KMS-11 (cell line): ENCODE measurements at regions not wholly inside any gene's neighbourhood (a gene's known extent, or its start where the extent isn't known, plus 50 kb on each side); places are given as distances from the start of the nearest gene placed in this dataset.

Source experiments
- H2AFZ ChIP-seq: fragments of 200-600 bp; sonication (generic); 2 replicates; pipeline ENCODE4 v1.6.1; 2016; ENCODE audit warnings: antibody characterized with exemption, mixed run types, low read depth
- H3K27ac ChIP-seq: fragments of 200-600 bp; sonication (generic); 2 replicates; pipeline ENCODE4 v1.6.1; 2016; ENCODE audit warnings: mild to moderate bottlenecking, mixed run types
- H3K27me3 ChIP-seq: fragments of 200-600 bp; sonication (generic); 2 replicates; pipeline ENCODE4 v1.6.1; 2017; ENCODE audit warnings: mild to moderate bottlenecking, low read depth, mixed run types, moderate library complexity; ENCODE audit not compliant: insufficient read depth
- H3K36me3 ChIP-seq: fragments of 200-600 bp; sonication (generic); 2 replicates; pipeline ENCODE4 v1.6.1; 2017; ENCODE audit warnings: mild to moderate bottlenecking, mixed run types; ENCODE audit not compliant: insufficient read depth
- H3K4me1 ChIP-seq: fragments of 200-600 bp; sonication (generic); 2 replicates; pipeline ENCODE4 v1.6.1; 2016; ENCODE audit warnings: mild to moderate bottlenecking, low read depth, mixed run types; ENCODE audit not compliant: poor library complexity, severe bottlenecking
- H3K4me2 ChIP-seq: fragments of 200-600 bp; sonication (generic); 2 replicates; pipeline ENCODE4 v1.7.0; 2016; ENCODE audit warnings: mild to moderate bottlenecking, mixed run types
- H3K4me3 ChIP-seq: fragments of 200-600 bp; sonication (generic); IDR thresholded peaks from 2 replicates; pipeline ENCODE4 v1.6.1; 2017; ENCODE audit warnings: low read depth, low read length, mixed read lengths; ENCODE audit not compliant: insufficient read depth
- H3K79me2 ChIP-seq: fragments of 200-600 bp; sonication (generic); 2 replicates; pipeline ENCODE4 v1.6.1; 2016; ENCODE audit warnings: low read depth, mixed run types; ENCODE audit not compliant: insufficient read depth
- H3K9ac ChIP-seq: fragments of 200-600 bp; sonication (generic); 2 replicates; pipeline ENCODE4 v1.6.1; 2016; ENCODE audit warnings: mild to moderate bottlenecking, mixed run types
- H4K20me1 ChIP-seq: fragments of 200-600 bp; sonication (generic); 2 replicates; pipeline ENCODE4 v1.6.1; 2016; ENCODE audit warnings: mild to moderate bottlenecking, mixed run types; ENCODE audit not compliant: insufficient read depth
- TF ChIP-seq, protein P1 (sequence below): fragments of 200-600 bp; sonication (generic); conservative IDR thresholded peaks from 2 replicates; pipeline ENCODE4 v1.6.1; 2017; ENCODE audit warnings: low read depth, mild to moderate bottlenecking, antibody characterized with exemption, low read length, moderate library complexity, mixed read lengths

DNA sequence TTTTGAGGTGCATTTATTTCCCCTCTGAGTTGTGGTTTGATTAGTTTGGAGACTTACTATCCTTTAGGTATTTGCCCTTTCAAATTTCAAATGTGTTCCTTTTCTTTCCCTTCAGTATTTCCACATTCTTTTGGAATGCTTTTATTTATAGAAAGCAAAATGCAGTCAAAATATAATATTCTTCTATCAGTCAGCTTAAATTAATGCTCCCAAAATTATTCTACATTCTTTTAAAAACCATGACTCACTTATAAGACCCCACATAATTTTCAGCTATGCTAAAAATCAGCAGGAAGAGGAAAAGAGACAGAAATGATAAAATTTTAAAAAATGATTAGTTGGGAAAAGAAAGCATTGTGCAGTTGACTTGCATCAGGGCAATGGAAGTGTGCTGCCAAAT lies 180.0 kb upstream of the SMLR1 start:
- no peak overlapping the region for H3K4me2 ChIP-seq
- H3K9ac ChIP-seq = no peak overlapping the region
- no peak overlapping the region for H3K27ac ChIP-seq
- H4K20me1 ChIP-seq = no peaks in the 10 kb centered on the region
- no peak overlapping the region for H3K4me3 ChIP-seq
- no peaks in the 10 kb centered on the region for H3K79me2 ChIP-seq
- no peaks in the 10 kb centered on the region for H3K36me3 ChIP-seq
- no peaks in the 10 kb centered on the region for H3K27me3 ChIP-seq
- TF ChIP-seq, protein P1, sequence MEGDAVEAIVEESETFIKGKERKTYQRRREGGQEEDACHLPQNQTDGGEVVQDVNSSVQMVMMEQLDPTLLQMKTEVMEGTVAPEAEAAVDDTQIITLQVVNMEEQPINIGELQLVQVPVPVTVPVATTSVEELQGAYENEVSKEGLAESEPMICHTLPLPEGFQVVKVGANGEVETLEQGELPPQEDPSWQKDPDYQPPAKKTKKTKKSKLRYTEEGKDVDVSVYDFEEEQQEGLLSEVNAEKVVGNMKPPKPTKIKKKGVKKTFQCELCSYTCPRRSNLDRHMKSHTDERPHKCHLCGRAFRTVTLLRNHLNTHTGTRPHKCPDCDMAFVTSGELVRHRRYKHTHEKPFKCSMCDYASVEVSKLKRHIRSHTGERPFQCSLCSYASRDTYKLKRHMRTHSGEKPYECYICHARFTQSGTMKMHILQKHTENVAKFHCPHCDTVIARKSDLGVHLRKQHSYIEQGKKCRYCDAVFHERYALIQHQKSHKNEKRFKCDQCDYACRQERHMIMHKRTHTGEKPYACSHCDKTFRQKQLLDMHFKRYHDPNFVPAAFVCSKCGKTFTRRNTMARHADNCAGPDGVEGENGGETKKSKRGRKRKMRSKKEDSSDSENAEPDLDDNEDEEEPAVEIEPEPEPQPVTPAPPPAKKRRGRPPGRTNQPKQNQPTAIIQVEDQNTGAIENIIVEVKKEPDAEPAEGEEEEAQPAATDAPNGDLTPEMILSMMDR = no peak
- no peak overlapping the region for H2AFZ ChIP-seq
- peaks cover 12% of the 10 kb centered on the region for H3K4me1 ChIP-seq

DNA sequence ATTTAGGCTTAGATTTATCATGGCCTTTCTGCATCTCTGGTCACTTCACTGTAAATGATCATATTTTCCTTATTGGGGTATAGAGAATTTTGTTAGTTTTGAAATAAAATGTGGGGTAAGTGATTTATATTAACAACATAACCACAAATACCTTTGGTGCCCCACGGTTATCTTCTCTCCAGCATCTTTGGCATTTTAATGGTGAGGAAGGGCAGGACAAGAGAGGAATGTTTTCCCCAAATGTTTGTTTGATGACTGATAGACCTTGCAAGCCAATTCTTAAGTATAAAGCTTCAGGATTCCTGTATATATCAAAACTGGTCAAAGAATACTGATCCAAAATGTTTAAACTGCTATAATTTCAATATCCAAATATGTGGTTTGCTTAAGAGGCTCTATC lies 171.6 kb upstream of the SMLR1 start:
- H4K20me1 ChIP-seq = no peaks in the 10 kb centered on the region
- H3K36me3 ChIP-seq = no peaks in the 10 kb centered on the region
- H3K4me2 ChIP-seq = no peak overlapping the region
- no peak overlapping the region for H3K27ac ChIP-seq
- H3K4me3 ChIP-seq = no peak overlapping the region
- TF ChIP-seq, protein P1 = no peak
- no peak overlapping the region for H3K9ac ChIP-seq
- peaks cover 8% of the 10 kb centered on the region for H3K4me1 ChIP-seq
- no peaks in the 10 kb centered on the region for H3K27me3 ChIP-seq
- H3K79me2 ChIP-seq = no peaks in the 10 kb centered on the region
- H2AFZ ChIP-seq = no peak overlapping the region

DNA sequence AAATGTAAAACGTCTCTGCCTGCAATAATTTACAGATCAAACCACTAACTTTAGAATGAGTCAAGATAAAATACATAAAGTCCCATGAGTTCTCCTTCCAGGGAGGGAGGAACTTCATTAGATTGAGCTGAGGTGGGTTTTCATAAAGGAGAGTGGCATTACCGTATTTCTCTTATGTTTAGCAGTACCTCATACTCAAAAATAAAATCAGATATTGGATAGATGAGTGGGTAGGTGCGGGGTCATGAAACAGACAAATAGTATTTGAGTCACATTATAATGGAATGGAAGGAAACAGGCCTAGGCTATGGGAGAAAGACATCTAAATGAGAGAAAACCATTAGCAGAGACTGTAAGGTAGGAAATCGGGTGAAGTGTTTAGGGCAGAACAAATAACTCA lies 166.1 kb upstream of the SMLR1 start:
- Histone ChIP-seq H3K36me3 (no peaks in the 10 kb centered on the region), H3K4me1 (no peaks in the 10 kb centered on the region), H3K79me2 (no peaks in the 10 kb centered on the region), H2AFZ (no peak overlapping the region), H3K27ac (no peak overlapping the region), H3K4me2 (no peak overlapping the region), H4K20me1 (no peaks in the 10 kb centered on the region), H3K4me3 (no peak overlapping the region), H3K27me3 (no peaks in the 10 kb centered on the region), H3K9ac (no peak overlapping the region)
- TF ChIP-seq, protein P1 = no peak

DNA sequence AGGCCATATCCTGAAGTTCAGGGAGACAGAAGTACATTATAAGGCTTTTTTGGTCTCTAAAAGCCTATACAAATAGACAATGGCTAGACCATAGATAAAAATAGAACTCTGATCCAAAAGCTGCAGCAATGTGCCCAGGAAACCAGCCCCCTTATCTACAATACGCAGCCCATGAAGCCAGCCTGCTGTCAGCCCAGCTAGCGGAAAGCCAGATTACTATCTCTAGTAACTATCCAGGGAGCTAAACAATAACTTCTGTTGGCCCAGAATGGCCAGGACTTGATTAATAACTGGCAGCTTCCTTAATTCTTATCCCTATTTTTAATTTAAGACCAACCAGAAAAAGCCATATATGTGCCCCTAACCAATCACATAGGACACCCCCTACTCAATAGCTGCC lies 160.4 kb upstream of the SMLR1 start:
- no peak overlapping the region for H3K4me2 ChIP-seq
- TF ChIP-seq, protein P1 = no peak
- H3K27ac ChIP-seq = no peak overlapping the region
- no peaks in the 10 kb centered on the region for H3K27me3 ChIP-seq
- H3K79me2 ChIP-seq = no peaks in the 10 kb centered on the region
- H4K20me1 ChIP-seq = no peaks in the 10 kb centered on the region
- H3K4me3 ChIP-seq = no peak overlapping the region
- H2AFZ ChIP-seq = no peak overlapping the region
- no peaks in the 10 kb centered on the region for H3K4me1 ChIP-seq
- H3K36me3 ChIP-seq = no peaks in the 10 kb centered on the region
- H3K9ac ChIP-seq = no peak overlapping the region

DNA sequence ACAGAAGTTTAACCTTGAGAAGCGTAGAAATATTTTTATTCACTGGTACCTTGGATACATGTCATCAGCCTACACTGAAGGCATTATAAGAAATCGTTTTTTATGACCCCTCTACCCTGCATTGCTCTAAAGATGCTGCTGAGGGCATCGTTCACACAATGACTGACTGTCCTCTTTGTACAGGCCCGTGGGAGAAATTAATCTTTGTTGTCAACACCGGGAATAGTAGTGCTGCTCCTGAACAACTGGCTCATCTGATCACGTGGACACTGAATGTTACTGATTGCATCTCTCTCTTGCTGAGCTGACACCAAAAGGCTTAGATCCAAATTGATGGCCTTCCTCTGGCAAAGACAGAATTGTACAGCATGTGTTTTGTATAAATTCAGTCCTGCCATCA lies 157.1 kb upstream of the SMLR1 start:
- Histone ChIP-seq H3K27me3 (no peaks in the 10 kb centered on the region), H3K4me1 (no peaks in the 10 kb centered on the region), H3K79me2 (no peaks in the 10 kb centered on the region), H3K9ac (no peak overlapping the region), H3K27ac (no peak overlapping the region), H3K4me2 (no peak overlapping the region), H2AFZ (no peak overlapping the region), H3K4me3 (no peak overlapping the region), H3K36me3 (no peaks in the 10 kb centered on the region), H4K20me1 (no peaks in the 10 kb centered on the region)
- TF ChIP-seq, protein P1 = no peak
